ENCODE measurements at regions not wholly inside any gene's neighbourhood (a gene's known extent, or its start where the extent isn't known, plus 50 kb on each side); places are given as distances from the start of the nearest gene placed in this dataset.

DNA sequence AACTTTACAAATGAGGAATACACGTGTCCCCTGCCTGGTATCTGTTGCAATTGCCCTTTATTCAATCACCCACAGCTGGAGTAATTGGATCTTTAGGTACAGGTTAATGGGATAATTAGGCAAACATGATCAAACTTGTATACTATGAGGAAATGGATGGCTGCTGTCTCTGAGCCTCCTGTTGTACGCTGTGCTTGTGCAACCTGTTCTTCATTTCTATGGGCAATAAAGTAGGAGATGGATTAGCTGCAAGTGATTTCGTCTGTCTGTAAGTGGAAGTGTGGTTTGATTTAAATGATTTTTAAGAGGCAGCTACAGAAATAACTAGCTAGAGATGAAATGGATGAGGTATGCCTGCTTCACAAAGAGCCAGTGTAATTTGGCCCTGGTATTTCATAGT lies 474.1 kb downstream of the RNF144B start:
- TF ChIP-seq, protein P1, sequence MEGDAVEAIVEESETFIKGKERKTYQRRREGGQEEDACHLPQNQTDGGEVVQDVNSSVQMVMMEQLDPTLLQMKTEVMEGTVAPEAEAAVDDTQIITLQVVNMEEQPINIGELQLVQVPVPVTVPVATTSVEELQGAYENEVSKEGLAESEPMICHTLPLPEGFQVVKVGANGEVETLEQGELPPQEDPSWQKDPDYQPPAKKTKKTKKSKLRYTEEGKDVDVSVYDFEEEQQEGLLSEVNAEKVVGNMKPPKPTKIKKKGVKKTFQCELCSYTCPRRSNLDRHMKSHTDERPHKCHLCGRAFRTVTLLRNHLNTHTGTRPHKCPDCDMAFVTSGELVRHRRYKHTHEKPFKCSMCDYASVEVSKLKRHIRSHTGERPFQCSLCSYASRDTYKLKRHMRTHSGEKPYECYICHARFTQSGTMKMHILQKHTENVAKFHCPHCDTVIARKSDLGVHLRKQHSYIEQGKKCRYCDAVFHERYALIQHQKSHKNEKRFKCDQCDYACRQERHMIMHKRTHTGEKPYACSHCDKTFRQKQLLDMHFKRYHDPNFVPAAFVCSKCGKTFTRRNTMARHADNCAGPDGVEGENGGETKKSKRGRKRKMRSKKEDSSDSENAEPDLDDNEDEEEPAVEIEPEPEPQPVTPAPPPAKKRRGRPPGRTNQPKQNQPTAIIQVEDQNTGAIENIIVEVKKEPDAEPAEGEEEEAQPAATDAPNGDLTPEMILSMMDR (IDR thresholded peaks at IDR 0.05; ENCODE audit: low read depth, low read length) = no peak
- in situ Hi-C loops (cut with HindIII; ENCODE audit: low sequenced_read_pairs) = no loop called here
- H3K4me3 ChIP-seq (ENCODE audit: low read depth, low read length) = no peak overlapping the region
- DNase-seq (ENCODE audit: low read depth, low spot score) = no peak

DNA sequence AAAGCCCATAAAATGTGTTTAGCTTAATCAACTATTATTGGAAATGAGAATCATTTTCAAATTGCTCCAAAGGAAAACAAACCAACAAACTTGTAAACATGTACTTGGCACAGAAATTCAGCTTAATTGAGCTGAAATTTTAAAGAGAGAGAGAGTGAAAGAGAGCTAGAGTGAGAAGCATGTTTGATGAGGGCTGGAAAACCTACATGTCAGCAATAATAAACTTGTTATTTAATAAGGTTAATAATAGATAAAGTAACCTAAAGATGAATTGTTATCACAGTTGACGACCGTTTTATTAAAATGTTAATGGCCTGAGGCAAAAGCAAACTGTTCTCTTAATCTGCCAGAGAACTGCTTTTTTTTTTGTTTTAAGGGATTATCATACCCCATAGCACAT lies 496.1 kb downstream of the RNF144B start:
- TF ChIP-seq, protein P1 (IDR thresholded peaks at IDR 0.05; ENCODE audit: low read depth, low read length) = no peak
- in situ Hi-C loops (cut with HindIII; ENCODE audit: low sequenced_read_pairs) = no loop called here
- DNase-seq (ENCODE audit: low read depth, low spot score) = no peak
- H3K4me3 ChIP-seq (ENCODE audit: low read depth, low read length) = no peak overlapping the region

DNA sequence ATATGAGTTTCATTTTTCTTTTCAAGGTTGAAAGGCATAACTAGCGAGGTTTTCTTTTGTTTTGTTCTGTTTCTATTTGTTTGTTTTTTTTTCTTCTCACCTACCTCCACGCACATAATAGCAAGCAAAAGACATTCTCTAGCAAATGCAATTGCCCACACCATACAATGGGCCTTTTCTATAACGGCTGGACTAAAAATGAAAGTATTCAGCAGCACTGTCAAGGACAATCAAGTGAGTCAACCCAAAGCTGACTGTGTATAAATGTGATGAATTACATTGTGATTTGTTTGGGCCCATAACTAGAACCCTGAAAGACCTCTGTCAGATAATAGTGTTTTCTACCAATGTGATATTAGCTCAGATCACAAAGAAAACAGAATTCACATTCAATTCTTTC lies 496.7 kb downstream of the RNF144B start:
- in situ Hi-C loops (cut with HindIII; ENCODE audit: low sequenced_read_pairs) = no loop called here
- no peak for DNase-seq (ENCODE audit: low read depth, low spot score)
- no peak overlapping the region for H3K4me3 ChIP-seq (ENCODE audit: low read depth, low read length)
- TF ChIP-seq, protein P1 (IDR thresholded peaks at IDR 0.05; ENCODE audit: low read depth, low read length) = no peak

DNA sequence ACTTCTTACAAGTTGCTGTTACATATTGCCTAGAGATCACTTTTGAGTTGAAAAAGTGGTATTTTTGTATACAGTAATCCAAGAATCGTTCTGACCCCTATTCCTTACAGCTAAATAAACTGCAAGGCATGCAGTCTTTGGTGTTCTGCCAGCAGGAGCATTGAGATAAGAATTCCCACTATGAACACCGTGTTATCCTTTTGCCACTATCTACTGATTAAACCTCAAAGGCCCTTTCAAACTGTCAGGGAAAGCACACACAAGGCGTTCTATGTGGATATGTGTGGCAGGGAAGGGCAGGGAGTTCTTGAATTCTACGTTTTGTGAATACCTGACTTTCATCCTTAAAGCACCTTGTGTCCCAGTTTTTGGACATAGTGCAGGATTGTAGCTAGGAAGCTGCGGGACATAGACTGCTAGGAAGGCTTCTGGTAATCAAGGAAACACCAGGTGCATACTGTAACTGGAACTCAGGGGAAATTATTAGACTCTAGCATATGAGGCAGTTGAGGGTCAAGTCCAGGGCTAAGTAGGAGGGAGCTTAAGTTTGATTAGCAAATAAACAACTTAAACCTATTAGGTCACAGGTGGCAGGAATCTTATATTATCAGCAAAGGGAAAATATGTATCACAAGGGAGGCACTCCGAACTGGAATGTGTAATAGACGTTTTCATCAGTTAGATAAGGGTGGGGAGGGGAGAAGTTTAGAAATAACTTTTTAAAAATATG lies 506.6 kb downstream of the RNF144B start:
- in situ Hi-C loops (cut with HindIII; ENCODE audit: low sequenced_read_pairs) = no loop called here
- no peak for DNase-seq (ENCODE audit: low read depth, low spot score)
- no peak overlapping the region for H3K4me3 ChIP-seq (ENCODE audit: low read depth, low read length)
- TF ChIP-seq, protein P1 (IDR thresholded peaks at IDR 0.05; ENCODE audit: low read depth, low read length) = no peak

DNA sequence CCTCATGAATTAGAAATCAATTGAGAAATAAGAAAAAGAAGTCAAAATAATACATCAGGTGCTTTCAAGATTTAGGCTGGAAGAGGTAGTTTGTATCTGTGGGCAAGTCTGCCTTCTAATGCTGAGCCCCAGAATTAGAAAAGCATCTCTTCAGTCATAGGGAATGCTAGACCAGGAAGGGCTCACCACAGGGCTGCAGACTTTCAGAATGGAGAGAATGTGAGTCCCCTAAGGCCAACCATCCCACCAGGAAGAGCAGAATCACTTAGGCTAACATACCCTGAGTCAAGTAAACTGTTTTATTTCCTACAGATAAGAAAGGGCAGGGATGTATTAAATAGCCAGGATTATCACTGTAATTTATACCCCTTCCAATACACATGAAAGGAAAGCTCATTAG lies 510.2 kb downstream of the RNF144B start:
- TF ChIP-seq, protein P1 (IDR thresholded peaks at IDR 0.05; ENCODE audit: low read depth, low read length) = no peak
- DNase-seq (ENCODE audit: low read depth, low spot score) = no peak
- in situ Hi-C loops (cut with HindIII; ENCODE audit: low sequenced_read_pairs) = no loop called here
- H3K4me3 ChIP-seq (ENCODE audit: low read depth, low read length) = no peak overlapping the region

DNA sequence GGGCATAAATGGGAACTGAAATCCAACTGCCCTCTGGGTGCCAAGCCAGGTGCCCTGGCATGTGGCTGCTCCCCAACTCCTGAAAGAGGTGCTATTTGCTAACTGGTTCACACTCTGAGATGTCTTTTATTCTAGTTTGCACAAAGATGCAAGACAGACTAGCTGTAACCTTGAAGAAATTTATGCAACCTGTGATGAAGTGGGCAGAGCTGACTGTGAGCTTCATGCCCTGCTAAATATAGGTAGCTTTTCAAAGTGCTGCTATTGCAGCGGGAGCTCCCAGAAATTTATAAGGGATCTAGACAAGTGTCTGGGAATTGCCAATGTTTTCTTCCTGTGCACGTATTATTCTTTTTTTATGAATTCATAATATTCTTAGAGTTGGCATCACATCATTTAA lies 517.5 kb downstream of the RNF144B start:
- no peak overlapping the region for H3K4me3 ChIP-seq (ENCODE audit: low read depth, low read length)
- TF ChIP-seq, protein P1 (IDR thresholded peaks at IDR 0.05; ENCODE audit: low read depth, low read length) = no peak
- DNase-seq (ENCODE audit: low read depth, low spot score) = no peak
- in situ Hi-C loops (cut with HindIII; ENCODE audit: low sequenced_read_pairs) = no loop called here

Measured in astrocyte of the spinal cord (primary cell).